ENCODE measurements at regions not wholly inside any gene's neighbourhood (a gene's known extent, or its start where the extent isn't known, plus 50 kb on each side); places are given as distances from the start of the nearest gene placed in this dataset.

DNA sequence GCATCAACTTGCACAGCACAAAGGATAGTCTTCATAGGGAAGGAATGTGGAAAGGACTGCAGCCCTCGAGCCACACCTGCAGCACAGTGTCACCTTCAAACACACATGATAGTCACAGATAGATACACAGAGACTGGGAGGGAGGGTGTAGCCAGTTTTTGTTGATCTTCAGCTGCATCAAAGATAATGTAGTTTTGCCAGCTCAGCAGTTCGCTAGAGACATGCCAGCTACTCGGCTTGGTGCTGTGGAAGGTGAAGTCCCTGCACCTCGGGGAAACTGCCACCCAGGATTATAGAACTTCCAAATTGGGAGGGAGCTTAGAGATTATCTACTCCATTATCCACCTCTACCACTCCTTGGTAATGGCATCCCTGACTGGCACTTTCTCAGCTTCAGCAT is 92.9 kb upstream of the PAK3 start:
- ChIA-PET POLR2A (no interaction called here), RAD21 (ENCODE audit: low non-redundant PET in 1 of 2, low total read pairs in 2 of 2, uncharacterized antibody in 2 of 2, unreplicated experiment in 2 of 2) (no interaction called here), CTCF (no interaction called here)
- intact Hi-C loops (cut with micrococcal nuclease): no loop called here
- no peaks in the 10 kb centered on the region for H3K36me3 ChIP-seq (ENCODE audit: control insufficient read depth in 1 of 2, insufficient read depth in 2 of 2, low read length in 2 of 2)
- ATAC-seq (no peak), DNase-seq (ENCODE audit: low read depth, low spot score) (no peak)
- no peaks in the 10 kb centered on the region for H3K79me2 ChIP-seq (ENCODE audit: insufficient read depth, low read length)
- no peak overlapping the region for H3K4me2 ChIP-seq (ENCODE audit: low read length)
- TF ChIP-seq TCF7L2 (IDR thresholded peaks at IDR 0.05; ENCODE audit: borderline replicate concordance, extremely low read depth, insufficient read depth, insufficient read length) (no peak), RAD21 (IDR thresholded peaks at IDR 0.05; ENCODE audit: low read depth) (no peak), POLR2AphosphoS5 (IDR thresholded peaks at IDR 0.05; ENCODE audit: low read depth, low read length) (no peak), EZH2phosphoT487 (IDR thresholded peaks at IDR 0.05; ENCODE audit: borderline replicate concordance) (no peak), YY1 (IDR thresholded peaks at IDR 0.05; ENCODE audit: extremely low read depth, insufficient replicate concordance, low read depth, low read length) (no peak), POLR2A (IDR thresholded peaks at IDR 0.05; ENCODE audit: borderline replicate concordance, extremely low read depth, insufficient read depth, insufficient read length) (no peak), CEBPB (IDR thresholded peaks at IDR 0.05; ENCODE audit: low read depth) (no peak), FOSL1 (IDR thresholded peaks at IDR 0.05; ENCODE audit: low read depth) (no peak)
- TF ChIP-seq, protein P1, sequence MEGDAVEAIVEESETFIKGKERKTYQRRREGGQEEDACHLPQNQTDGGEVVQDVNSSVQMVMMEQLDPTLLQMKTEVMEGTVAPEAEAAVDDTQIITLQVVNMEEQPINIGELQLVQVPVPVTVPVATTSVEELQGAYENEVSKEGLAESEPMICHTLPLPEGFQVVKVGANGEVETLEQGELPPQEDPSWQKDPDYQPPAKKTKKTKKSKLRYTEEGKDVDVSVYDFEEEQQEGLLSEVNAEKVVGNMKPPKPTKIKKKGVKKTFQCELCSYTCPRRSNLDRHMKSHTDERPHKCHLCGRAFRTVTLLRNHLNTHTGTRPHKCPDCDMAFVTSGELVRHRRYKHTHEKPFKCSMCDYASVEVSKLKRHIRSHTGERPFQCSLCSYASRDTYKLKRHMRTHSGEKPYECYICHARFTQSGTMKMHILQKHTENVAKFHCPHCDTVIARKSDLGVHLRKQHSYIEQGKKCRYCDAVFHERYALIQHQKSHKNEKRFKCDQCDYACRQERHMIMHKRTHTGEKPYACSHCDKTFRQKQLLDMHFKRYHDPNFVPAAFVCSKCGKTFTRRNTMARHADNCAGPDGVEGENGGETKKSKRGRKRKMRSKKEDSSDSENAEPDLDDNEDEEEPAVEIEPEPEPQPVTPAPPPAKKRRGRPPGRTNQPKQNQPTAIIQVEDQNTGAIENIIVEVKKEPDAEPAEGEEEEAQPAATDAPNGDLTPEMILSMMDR (IDR thresholded peaks at IDR 0.05 in 2 of 3, conservative IDR thresholded peaks at IDR 0.05 in 1 of 3; ENCODE audit: borderline replicate concordance in 1 of 3, insufficient read depth in 1 of 3, low read depth in 2 of 3, low read length in 2 of 3): no peak
- TF ChIP-seq, protein P2, sequence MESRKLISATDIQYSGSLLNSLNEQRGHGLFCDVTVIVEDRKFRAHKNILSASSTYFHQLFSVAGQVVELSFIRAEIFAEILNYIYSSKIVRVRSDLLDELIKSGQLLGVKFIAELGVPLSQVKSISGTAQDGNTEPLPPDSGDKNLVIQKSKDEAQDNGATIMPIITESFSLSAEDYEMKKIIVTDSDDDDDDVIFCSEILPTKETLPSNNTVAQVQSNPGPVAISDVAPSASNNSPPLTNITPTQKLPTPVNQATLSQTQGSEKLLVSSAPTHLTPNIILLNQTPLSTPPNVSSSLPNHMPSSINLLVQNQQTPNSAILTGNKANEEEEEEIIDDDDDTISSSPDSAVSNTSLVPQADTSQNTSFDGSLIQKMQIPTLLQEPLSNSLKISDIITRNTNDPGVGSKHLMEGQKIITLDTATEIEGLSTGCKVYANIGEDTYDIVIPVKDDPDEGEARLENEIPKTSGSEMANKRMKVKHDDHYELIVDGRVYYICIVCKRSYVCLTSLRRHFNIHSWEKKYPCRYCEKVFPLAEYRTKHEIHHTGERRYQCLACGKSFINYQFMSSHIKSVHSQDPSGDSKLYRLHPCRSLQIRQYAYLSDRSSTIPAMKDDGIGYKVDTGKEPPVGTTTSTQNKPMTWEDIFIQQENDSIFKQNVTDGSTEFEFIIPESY (IDR thresholded peaks at IDR 0.05; ENCODE audit: extremely low read depth, insufficient replicate concordance, low read length): no peak
- TF ChIP-seq, protein P3, sequence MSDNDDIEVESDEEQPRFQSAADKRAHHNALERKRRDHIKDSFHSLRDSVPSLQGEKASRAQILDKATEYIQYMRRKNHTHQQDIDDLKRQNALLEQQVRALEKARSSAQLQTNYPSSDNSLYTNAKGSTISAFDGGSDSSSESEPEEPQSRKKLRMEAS (IDR thresholded peaks at IDR 0.05): no peak
- H3K9me2 ChIP-seq (ENCODE audit: insufficient read depth): no peaks in the 10 kb centered on the region
- no peak overlapping the region for H3K4me3 ChIP-seq (replicated peaks in 1 of 2; ENCODE audit: low read depth in 1 of 2, low read length in 2 of 2)
- BruUV-seq (replicated peaks): no TSS peak
- H3K27ac ChIP-seq (ENCODE audit: low read depth, low read length): no peak overlapping the region
- no peaks in the 10 kb centered on the region for H3K9me3 ChIP-seq (ENCODE audit: control insufficient read depth in 1 of 2, insufficient read depth in 1 of 2, low read depth in 1 of 2, low read length in 2 of 2)
- H3K9ac ChIP-seq (ENCODE audit: low read length): no peak overlapping the region
- H2AFZ ChIP-seq (ENCODE audit: low read depth, low read length, poor library complexity, severe bottlenecking): no peak overlapping the region
- H4K20me1 ChIP-seq (ENCODE audit: insufficient read depth): no peaks in the 10 kb centered on the region
- no peaks in the 10 kb centered on the region for H3K4me1 ChIP-seq (ENCODE audit: control insufficient read depth in 1 of 2, insufficient read depth in 2 of 2, low read length in 2 of 2)
- H3K27me3 ChIP-seq (ENCODE audit: insufficient read depth, low read length): peaks cover 2% of the 10 kb centered on the region; the same call in 1 of the 2 replicates
